Heart left ventricle (tissue), 13 donors: ENCODE measurements at regions not wholly inside any gene's neighbourhood (a gene's known extent, or its start where the extent isn't known, plus 50 kb on each side); places are given as distances from the start of the nearest gene placed in this dataset.

Experiments
- POLR2A ChIP-seq, 2 donors: fragments of 450-650 bp; IDR thresholded peaks; one replicate each; pipeline ENCODE4 v1.6.1; 2017; ENCODE audit warnings: antibody characterized with exemption in 2 of 2, mild to moderate bottlenecking in 2 of 2, moderate library complexity in 2 of 2
- TF ChIP-seq, protein P1 (sequence below), 12 donors: fragments of 200-600 bp; sonication (generic) in 4 of 12; IDR thresholded peaks; one replicate each; pipeline versions ENCODE4 v1.5.0 to v1.8.0; 2018 to 2022; ENCODE audit warnings: antibody characterized with exemption in 12 of 12, mild to moderate bottlenecking in 5 of 12
- donor health status: ischemic (EF 13 %, LVEDD 7.1; RV severe dilation, severe dysfunction).
- donor health status: DM: no; HTN: yes; CAD: no.
- donor health status: DM: no; HTN: no; CAD: no.
- donor health status: ischemic (EF 25% LVEDD 6.9; RV normal size, moderate dysfunction).
- donor health status: ischemic (EF 25% LVEDD 5.7; RV mildly dilated, moderate dysfunction).
- donor health status: ischemic (EF 35%, LVEDD 5.7; RV mildly dilated, moderate dysfunction).
- donor health status: nonischemic (EF 11% LVEDD 7.7; RV severe dilation, severe dysfunction).
- donor health status: DM: yes; HTN: yes; CAD: no.
- donor health status: PGD.
- donor health status: ischemic (EF 29% LVEDD 5.4; RV normal size, mild dysfunction).
- donor health status: nonischemic (EF 23%, LVEDD 6.1; RV moderate dilation, normal function).

- TF ChIP-seq, protein P1, sequence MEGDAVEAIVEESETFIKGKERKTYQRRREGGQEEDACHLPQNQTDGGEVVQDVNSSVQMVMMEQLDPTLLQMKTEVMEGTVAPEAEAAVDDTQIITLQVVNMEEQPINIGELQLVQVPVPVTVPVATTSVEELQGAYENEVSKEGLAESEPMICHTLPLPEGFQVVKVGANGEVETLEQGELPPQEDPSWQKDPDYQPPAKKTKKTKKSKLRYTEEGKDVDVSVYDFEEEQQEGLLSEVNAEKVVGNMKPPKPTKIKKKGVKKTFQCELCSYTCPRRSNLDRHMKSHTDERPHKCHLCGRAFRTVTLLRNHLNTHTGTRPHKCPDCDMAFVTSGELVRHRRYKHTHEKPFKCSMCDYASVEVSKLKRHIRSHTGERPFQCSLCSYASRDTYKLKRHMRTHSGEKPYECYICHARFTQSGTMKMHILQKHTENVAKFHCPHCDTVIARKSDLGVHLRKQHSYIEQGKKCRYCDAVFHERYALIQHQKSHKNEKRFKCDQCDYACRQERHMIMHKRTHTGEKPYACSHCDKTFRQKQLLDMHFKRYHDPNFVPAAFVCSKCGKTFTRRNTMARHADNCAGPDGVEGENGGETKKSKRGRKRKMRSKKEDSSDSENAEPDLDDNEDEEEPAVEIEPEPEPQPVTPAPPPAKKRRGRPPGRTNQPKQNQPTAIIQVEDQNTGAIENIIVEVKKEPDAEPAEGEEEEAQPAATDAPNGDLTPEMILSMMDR (IDR thresholded peaks at IDR 0.05) = no peak
- TF ChIP-seq POLR2A (IDR thresholded peaks at IDR 0.05) = no peak
Measured at GRCh38 chr3:194005930-194006501, 129.9 kb upstream of the HES1 start.
